CD8-positive, alpha-beta memory T cell (primary cell): ENCODE measurements at regions not wholly inside any gene's neighbourhood (a gene's known extent, or its start where the extent isn't known, plus 50 kb on each side); places are given as distances from the start of the nearest gene placed in this dataset.

Source experiments
- CTCF ChIA-PET: fragments of 350-600 bp; sonication (Branson Sonifier 250); formaldehyde crosslinking; loops from one replicate; lab custom pipeline; 2021; ENCODE audit warnings: antibody characterized with exemption; lab: Charles Lee
- POLR2A ChIA-PET: fragments of 350-600 bp; sonication (Branson Sonifier 250); formaldehyde crosslinking; loops from one replicate; lab custom pipeline; 2021; ENCODE audit warnings: antibody characterized with exemption; lab: Charles Lee
- DNase-seq, 5 donors: peaks; one replicate each; pipeline versions ENCODE4 v3.0.0 to v3.0.0-alpha.2; 2020 to 2022; ENCODE audit warnings: mixed read lengths in 1 of 5
- H3K27ac ChIP-seq: one replicate; pipeline ENCODE4 v1.7.0; 2013; ENCODE audit warnings: low read depth, mild to moderate bottlenecking, low read length, moderate library complexity
- H3K27me3 ChIP-seq: 2 replicates; pipeline ENCODE4 v1.7.0; 2013; ENCODE audit warnings: low read length, mild to moderate bottlenecking; ENCODE audit not compliant: insufficient read depth, poor library complexity, severe bottlenecking
- H3K36me3 ChIP-seq: 2 replicates; pipeline ENCODE4 v1.7.0; 2013; ENCODE audit warnings: mild to moderate bottlenecking, low read length, moderate library complexity; ENCODE audit not compliant: insufficient read depth
- H3K4me1 ChIP-seq: 2 replicates; pipeline ENCODE4 v1.7.0; 2013; ENCODE audit warnings: mild to moderate bottlenecking, low read length, moderate library complexity; ENCODE audit not compliant: insufficient read depth
- H3K4me3 ChIP-seq: 2 replicates; pipeline ENCODE4 v1.7.0; 2013; ENCODE audit warnings: mild to moderate bottlenecking, low read length
- H3K9me3 ChIP-seq: 2 replicates; pipeline ENCODE4 v1.7.0; 2013; ENCODE audit warnings: mild to moderate bottlenecking, low read length
- H3K27ac Mint-ChIP-seq, 8 donors: one replicate each; pipeline ENCODE4 v1.8.0; 2020 to 2021; ENCODE audit warnings: mixed read lengths in 8 of 8, mild to moderate bottlenecking in 6 of 8, inconsistent platforms in 3 of 8, moderate library complexity in 3 of 8
- H3K27me3 Mint-ChIP-seq, 2 donors: one replicate each; pipeline ENCODE4 v1.8.0; 2020 to 2021; ENCODE audit warnings: mixed read lengths in 2 of 2, mild to moderate bottlenecking in 1 of 2, moderate library complexity in 1 of 2
- H3K36me3 Mint-ChIP-seq, 3 donors: one replicate each; pipeline ENCODE4 v1.8.0; 2020 to 2021; ENCODE audit warnings: mixed read lengths in 3 of 3, inconsistent platforms in 1 of 3, mild to moderate bottlenecking in 1 of 3
- H3K4me1 Mint-ChIP-seq, 3 donors: one replicate each; pipeline ENCODE4 v1.8.0; 2020 to 2021; ENCODE audit warnings: mixed read lengths in 3 of 3, inconsistent platforms in 1 of 3, mild to moderate bottlenecking in 1 of 3
- H3K4me3 Mint-ChIP-seq, 7 donors: one replicate each; pipeline ENCODE4 v1.8.0; 2020 to 2021; ENCODE audit warnings: mixed read lengths in 7 of 7, mild to moderate bottlenecking in 6 of 7, moderate library complexity in 4 of 7, inconsistent platforms in 2 of 7
- H3K9me3 Mint-ChIP-seq, 5 donors: one replicate each; pipeline ENCODE4 v1.8.0; 2020 to 2022; ENCODE audit warnings: mixed read lengths in 5 of 5, mild to moderate bottlenecking in 3 of 5, moderate library complexity in 2 of 5, inconsistent platforms in 1 of 5

- Mint-ChIP-seq H3K4me1 (no peaks in the 10 kb centered on the region), H3K27me3 (peaks cover 1 to 34% of the 10 kb centered on the region in 2 donors), H3K4me3 (no peak overlapping the region), H3K27ac (no peak overlapping the region), H3K36me3 (no peaks in the 10 kb centered on the region), H3K9me3 (peaks cover 0 to 2% (median 0%) of the 10 kb centered on the region in 5 donors)
- Histone ChIP-seq H3K4me1 (no peaks in the 10 kb centered on the region), H3K27ac (no peak overlapping the region), H3K9me3 (no peaks in the 10 kb centered on the region), H3K4me3 (no peak overlapping the region), H3K36me3 (no peaks in the 10 kb centered on the region), H3K27me3 (no peaks in the 10 kb centered on the region)
- no peak for DNase-seq
- POLR2A ChIA-PET, result no interaction called here
- CTCF ChIA-PET, result no interaction called here
Measured at GRCh38 chr13:60303166-60303565, 93.9 kb upstream of the TDRD3 start.

DNA sequence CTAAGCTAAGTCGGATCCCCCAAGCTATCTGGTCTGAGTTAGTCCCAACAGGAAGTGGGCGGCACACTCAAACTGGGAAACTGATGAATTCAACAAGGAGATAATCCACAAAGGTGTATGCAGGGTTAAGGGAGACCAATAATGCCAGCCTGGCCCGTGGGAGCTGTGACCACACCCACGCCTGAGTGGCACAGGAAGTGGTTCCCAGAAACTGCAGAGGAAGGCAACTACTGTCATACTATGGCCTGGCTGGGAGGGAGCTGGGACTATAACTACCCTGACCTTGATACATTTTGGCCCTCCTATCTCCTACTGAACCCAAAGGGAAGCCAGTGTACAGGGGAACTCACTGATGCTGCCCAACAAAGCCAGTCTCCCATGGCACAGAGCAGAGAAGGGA lies 85.5 kb upstream of the TDRD3 start:
- ChIA-PET CTCF (no interaction called here), POLR2A (no interaction called here)
- Mint-ChIP-seq H3K27me3 (peaks cover 1 to 10% of the 10 kb centered on the region in 2 donors), H3K27ac (no peak overlapping the region), H3K9me3 (peaks cover 0 to 2% (median 0%) of the 10 kb centered on the region in 5 donors), H3K4me3 (no peak overlapping the region), H3K36me3 (peaks cover 0 to 2% (median 0%) of the 10 kb centered on the region in 3 donors), H3K4me1 (peaks cover 11 to 13% (median 13%) of the 10 kb centered on the region in 3 donors)
- Histone ChIP-seq H3K27ac (no peak overlapping the region), H3K4me3 (no peak overlapping the region), H3K9me3 (no peaks in the 10 kb centered on the region), H3K36me3 (no peaks in the 10 kb centered on the region), H3K4me1 (peaks cover 7% of the 10 kb centered on the region), H3K27me3 (no peaks in the 10 kb centered on the region)
- no peak for DNase-seq

DNA sequence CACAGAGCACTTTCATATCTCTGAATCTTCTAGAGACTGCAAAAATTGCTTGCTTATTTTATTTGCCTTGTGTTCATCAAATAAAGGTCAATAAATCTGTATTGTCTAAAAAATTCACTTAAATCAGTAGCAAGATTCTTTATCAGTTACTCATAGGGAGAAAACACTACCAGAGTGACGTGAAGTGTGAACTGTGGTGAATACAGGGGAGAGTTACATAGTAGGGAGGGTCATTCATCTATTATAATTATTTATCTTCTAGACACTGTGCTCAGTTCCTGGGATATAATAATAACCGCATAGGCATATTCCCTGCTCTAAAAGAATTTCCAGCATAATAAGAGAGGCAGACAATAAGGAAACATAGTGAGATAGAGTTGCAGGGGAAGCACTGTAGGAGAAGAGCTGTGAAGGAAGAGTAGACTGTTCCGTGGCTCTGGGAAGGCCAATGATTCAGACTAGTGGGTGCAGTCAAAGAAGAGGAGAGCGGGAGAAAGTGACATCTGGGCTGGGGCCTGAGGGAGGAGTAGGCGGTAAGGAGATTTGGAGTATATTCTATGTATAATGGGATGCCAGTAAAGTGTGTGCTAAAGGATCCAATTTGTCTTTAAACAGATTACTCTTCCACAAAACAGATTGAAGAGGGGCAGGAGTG lies 84.0 kb upstream of the TDRD3 start:
- POLR2A ChIA-PET, result no interaction called here
- Mint-ChIP-seq H3K36me3 (peaks cover 0 to 2% (median 0%) of the 10 kb centered on the region in 3 donors), H3K27me3 (no peaks in the 10 kb centered on the region), H3K4me3 (no peak overlapping the region), H3K9me3 (no peaks in the 10 kb centered on the region), H3K27ac (no peak overlapping the region), H3K4me1 (peaks cover 11 to 13% (median 13%) of the 10 kb centered on the region in 3 donors)
- Histone ChIP-seq H3K27ac (no peak overlapping the region), H3K36me3 (no peaks in the 10 kb centered on the region), H3K27me3 (no peaks in the 10 kb centered on the region), H3K4me3 (no peak overlapping the region), H3K9me3 (no peaks in the 10 kb centered on the region), H3K4me1 (peaks cover 7% of the 10 kb centered on the region)
- no peak for DNase-seq
- CTCF ChIA-PET, result no interaction called here

DNA sequence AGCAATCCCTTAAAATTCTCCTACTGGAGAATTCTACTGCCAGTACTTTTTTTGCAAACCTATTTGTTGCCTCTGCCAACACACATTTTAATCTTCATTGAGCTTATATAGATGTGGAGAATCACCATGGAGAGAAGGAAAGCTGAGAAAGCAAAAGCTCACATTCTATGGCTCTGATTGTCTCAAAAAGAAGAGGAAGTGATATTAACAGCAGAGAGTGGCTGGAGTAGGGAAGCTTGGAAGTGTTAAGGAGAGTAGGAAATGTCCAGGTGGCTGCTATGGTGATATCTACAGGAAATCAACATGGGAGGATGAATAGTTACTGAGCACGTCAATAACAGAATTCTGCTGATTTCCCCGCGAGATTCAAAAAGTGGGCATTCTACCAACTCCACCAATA lies 78.8 kb upstream of the TDRD3 start:
- no peaks in the 10 kb centered on the region for H3K36me3 ChIP-seq
- Mint-ChIP-seq H3K27ac (no peak overlapping the region), H3K4me3 (no peak overlapping the region), H3K4me1 (no peaks in the 10 kb centered on the region), H3K36me3 (no peaks in the 10 kb centered on the region), H3K9me3 (no peaks in the 10 kb centered on the region), H3K27me3 (peaks cover 0 to 2% of the 10 kb centered on the region in 2 donors)
- DNase-seq, result no peak
- H3K4me1 ChIP-seq, result no peaks in the 10 kb centered on the region
- H3K4me3 ChIP-seq, result no peak overlapping the region
- no peaks in the 10 kb centered on the region for H3K27me3 ChIP-seq
- POLR2A ChIA-PET, result no interaction called here
- H3K27ac ChIP-seq, result no peak overlapping the region
- H3K9me3 ChIP-seq, result no peaks in the 10 kb centered on the region
- CTCF ChIA-PET, result no interaction called here

GRCh38 chr13:60324131-60324530 lies 72.9 kb upstream of the TDRD3 start:
- H3K4me3 Mint-ChIP-seq, result no peak overlapping the region
- CTCF ChIA-PET, result no interaction called here
- Histone ChIP-seq H3K4me3 (no peak overlapping the region), H3K27me3 (no peaks in the 10 kb centered on the region), H3K36me3 (no peaks in the 10 kb centered on the region), H3K9me3 (no peaks in the 10 kb centered on the region), H3K27ac (no peak overlapping the region), H3K4me1 (no peaks in the 10 kb centered on the region)
- H3K4me1 Mint-ChIP-seq, result no peaks in the 10 kb centered on the region
- H3K27ac Mint-ChIP-seq, result no peak overlapping the region
- H3K36me3 Mint-ChIP-seq, result no peaks in the 10 kb centered on the region
- H3K9me3 Mint-ChIP-seq, result no peaks in the 10 kb centered on the region
- POLR2A ChIA-PET, result no interaction called here
- DNase-seq, result no peak
- H3K27me3 Mint-ChIP-seq, result peaks cover 0 to 2% of the 10 kb centered on the region in 2 donors

GRCh38 chr13:60326273-60326672 lies 70.7 kb upstream of the TDRD3 start:
- POLR2A ChIA-PET, result no interaction called here
- Histone ChIP-seq H3K4me1 (no peaks in the 10 kb centered on the region), H3K27ac (no peak overlapping the region), H3K27me3 (no peaks in the 10 kb centered on the region), H3K36me3 (no peaks in the 10 kb centered on the region), H3K9me3 (no peaks in the 10 kb centered on the region), H3K4me3 (no peak overlapping the region)
- Mint-ChIP-seq H3K4me3 (no peak overlapping the region), H3K27ac (peak overlapping the region in 1 of 8 donors; percentile 1), H3K27me3 (peaks cover 0 to 2% of the 10 kb centered on the region in 2 donors), H3K9me3 (no peaks in the 10 kb centered on the region), H3K4me1 (peaks cover 0 to 4% (median 0%) of the 10 kb centered on the region in 3 donors), H3K36me3 (no peaks in the 10 kb centered on the region)
- DNase-seq, result no peak
- CTCF ChIA-PET, result no interaction called here

- ChIA-PET POLR2A (no interaction called here), CTCF (interaction anchor here (1.0 kb wide), 1 partner anchor 36 kb away, joined by 3 read pairs; no protein-coding TSS in a partner anchor)
- no peak overlapping the region for H3K4me3 ChIP-seq
- Mint-ChIP-seq H3K27ac (no peak overlapping the region), H3K9me3 (no peaks in the 10 kb centered on the region), H3K27me3 (peaks cover 0 to 4% of the 10 kb centered on the region in 2 donors), H3K4me1 (peaks cover 0 to 4% (median 0%) of the 10 kb centered on the region in 3 donors), H3K36me3 (no peaks in the 10 kb centered on the region), H3K4me3 (no peak overlapping the region)
- H3K9me3 ChIP-seq, result no peaks in the 10 kb centered on the region
- H3K27me3 ChIP-seq, result no peaks in the 10 kb centered on the region
- no peaks in the 10 kb centered on the region for H3K4me1 ChIP-seq
- no peaks in the 10 kb centered on the region for H3K36me3 ChIP-seq
- H3K27ac ChIP-seq, result no peak overlapping the region
- no peak for DNase-seq
Measured at GRCh38 chr13:60327511-60327910, 69.5 kb upstream of the TDRD3 start.

DNA sequence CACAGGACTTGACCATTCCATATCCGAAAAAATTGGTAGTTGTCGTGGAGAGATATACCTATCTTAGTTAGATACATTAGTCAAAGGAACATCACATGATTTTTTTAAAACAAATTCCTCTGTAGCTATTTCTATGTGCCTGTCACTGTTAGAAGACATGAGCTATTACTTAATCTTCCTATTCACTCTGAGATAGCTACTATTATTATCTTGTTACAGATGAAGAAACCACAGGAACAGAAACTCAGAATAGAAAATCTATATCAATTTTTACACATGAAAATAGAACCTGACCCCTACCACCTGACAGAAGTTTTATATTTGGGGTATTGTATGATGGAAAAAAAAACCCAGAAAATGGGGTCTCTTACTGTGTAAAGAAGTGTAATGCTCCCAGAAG lies 68.9 kb upstream of the TDRD3 start:
- Mint-ChIP-seq H3K27me3 (peaks cover 0 to 4% of the 10 kb centered on the region in 2 donors), H3K4me1 (peaks cover 0 to 4% (median 0%) of the 10 kb centered on the region in 3 donors)
- no peak overlapping the region for H3K27ac ChIP-seq

More for the DNA sequence above, 68.9 kb upstream of the TDRD3 start:
- H3K27me3 ChIP-seq, result no peaks in the 10 kb centered on the region
- no peaks in the 10 kb centered on the region for H3K36me3 ChIP-seq
- no peak overlapping the region for H3K4me3 ChIP-seq
- H3K4me1 ChIP-seq, result no peaks in the 10 kb centered on the region
- H3K9me3 ChIP-seq, result no peaks in the 10 kb centered on the region
- ChIA-PET CTCF (no interaction called here), POLR2A (no interaction called here)
- H3K4me3 Mint-ChIP-seq, result no peak overlapping the region
- H3K27ac Mint-ChIP-seq, result no peak overlapping the region
- no peak for DNase-seq
- no peaks in the 10 kb centered on the region for H3K36me3 Mint-ChIP-seq
- no peaks in the 10 kb centered on the region for H3K9me3 Mint-ChIP-seq
